ENCODE measurements at regions not wholly inside any gene's neighbourhood (a gene's known extent, or its start where the extent isn't known, plus 50 kb on each side); places are given as distances from the start of the nearest gene placed in this dataset.
"Not testable (repeated sequence)": the region's sequence is repeated elsewhere in the genome, so short reads cannot be mapped to it uniquely, and the experiment has no call there.

GRCh38 chr6:58016614-58017013 is 699.2 kb downstream of the PRIM2 start:
- ATAC-seq; H3K4me1 ChIP-seq (ENCODE audit: control insufficient read depth, insufficient read depth, low read length); intact Hi-C loops (cut with micrococcal nuclease; ENCODE audit: unreplicated experiment); in situ Hi-C loops (cut with HindIII; ENCODE audit: low pct_unique_long_range_greater_than_20kb, low sequenced_read_pairs); H3K27me3 ChIP-seq (ENCODE audit: control insufficient read depth, insufficient read depth, low read length); POLR2A ChIA-PET; BruUV-seq (replicated peaks); H3K9me3 ChIP-seq (ENCODE audit: control insufficient read depth, insufficient read depth, low read depth, low read length); CTCF ChIA-PET; H3K27ac ChIP-seq (ENCODE audit: low read length); DNase-seq (ENCODE audit: low read depth, low spot score); H3K4me3 ChIP-seq (ENCODE audit: low read depth in 2 of 2, low read length in 2 of 2); H3K36me3 ChIP-seq (ENCODE audit: control insufficient read depth, insufficient read depth, low read length): not testable (repeated sequence)

GRCh38 chr6:58028188-58028587 is 710.8 kb downstream of the PRIM2 start:
- DNase-seq (ENCODE audit: low read depth, low spot score); H3K4me3 ChIP-seq (ENCODE audit: low read depth in 2 of 2, low read length in 2 of 2); H3K4me1 ChIP-seq (ENCODE audit: control insufficient read depth, insufficient read depth, low read length); H3K27ac ChIP-seq (ENCODE audit: low read length); in situ Hi-C loops (cut with HindIII; ENCODE audit: low pct_unique_long_range_greater_than_20kb, low sequenced_read_pairs); H3K36me3 ChIP-seq (ENCODE audit: control insufficient read depth, insufficient read depth, low read length); ATAC-seq; BruUV-seq (replicated peaks); H3K9me3 ChIP-seq (ENCODE audit: control insufficient read depth, insufficient read depth, low read depth, low read length); H3K27me3 ChIP-seq (ENCODE audit: control insufficient read depth, insufficient read depth, low read length); CTCF ChIA-PET; intact Hi-C loops (cut with micrococcal nuclease; ENCODE audit: unreplicated experiment); POLR2A ChIA-PET: not testable (repeated sequence)

- intact Hi-C loops (cut with micrococcal nuclease; ENCODE audit: unreplicated experiment), result loop anchor here (10.0 kb wide), 1 partner anchor 367 kb away; no protein-coding TSS in a partner anchor
- in situ Hi-C loops (cut with HindIII; ENCODE audit: low pct_unique_long_range_greater_than_20kb, low sequenced_read_pairs); H3K36me3 ChIP-seq (ENCODE audit: control insufficient read depth, insufficient read depth, low read length); ATAC-seq; POLR2A ChIA-PET; H3K27me3 ChIP-seq (ENCODE audit: control insufficient read depth, insufficient read depth, low read length); H3K4me3 ChIP-seq (ENCODE audit: low read depth in 2 of 2, low read length in 2 of 2); BruUV-seq (replicated peaks); DNase-seq (ENCODE audit: low read depth, low spot score); CTCF ChIA-PET; H3K4me1 ChIP-seq (ENCODE audit: control insufficient read depth, insufficient read depth, low read length); H3K27ac ChIP-seq (ENCODE audit: low read length); H3K9me3 ChIP-seq (ENCODE audit: control insufficient read depth, insufficient read depth, low read depth, low read length): not testable (repeated sequence)
These were observed 720.8 kb downstream of the PRIM2 start for GRCh38 chr6:58038213-58038612.

- BruUV-seq (replicated peaks); in situ Hi-C loops (cut with HindIII; ENCODE audit: low pct_unique_long_range_greater_than_20kb, low sequenced_read_pairs); H3K27me3 ChIP-seq (ENCODE audit: control insufficient read depth, insufficient read depth, low read length); POLR2A ChIA-PET; H3K4me1 ChIP-seq (ENCODE audit: control insufficient read depth, insufficient read depth, low read length); H3K9me3 ChIP-seq (ENCODE audit: control insufficient read depth, insufficient read depth, low read depth, low read length); intact Hi-C loops (cut with micrococcal nuclease; ENCODE audit: unreplicated experiment); H3K27ac ChIP-seq (ENCODE audit: low read length); H3K36me3 ChIP-seq (ENCODE audit: control insufficient read depth, insufficient read depth, low read length); ATAC-seq; H3K4me3 ChIP-seq (ENCODE audit: low read depth in 2 of 2, low read length in 2 of 2); DNase-seq (ENCODE audit: low read depth, low spot score); CTCF ChIA-PET: not testable (repeated sequence)
These were observed 729.2 kb downstream of the PRIM2 start for GRCh38 chr6:58046584-58046983.

- H3K27me3 ChIP-seq (ENCODE audit: control insufficient read depth, insufficient read depth, low read length); ATAC-seq; H3K4me3 ChIP-seq (ENCODE audit: low read depth in 2 of 2, low read length in 2 of 2); intact Hi-C loops (cut with micrococcal nuclease; ENCODE audit: unreplicated experiment); DNase-seq (ENCODE audit: low read depth, low spot score); BruUV-seq (replicated peaks); CTCF ChIA-PET; POLR2A ChIA-PET; in situ Hi-C loops (cut with HindIII; ENCODE audit: low pct_unique_long_range_greater_than_20kb, low sequenced_read_pairs); H3K9me3 ChIP-seq (ENCODE audit: control insufficient read depth, insufficient read depth, low read depth, low read length); H3K27ac ChIP-seq (ENCODE audit: low read length); H3K36me3 ChIP-seq (ENCODE audit: control insufficient read depth, insufficient read depth, low read length); H3K4me1 ChIP-seq (ENCODE audit: control insufficient read depth, insufficient read depth, low read length): not testable (repeated sequence)
These were observed 730.0 kb downstream of the PRIM2 start for GRCh38 chr6:58047389-58047788.

Measured in Panc1 (cell line).